Stimulated activated CD4-positive, alpha-beta T cell treated with anti-CD3 and anti-CD28 coated beads, Interleukin-15, amount 100 ng/mL, for 1 hour (primary cell): ENCODE measurements at regions not wholly inside any gene's neighbourhood (a gene's known extent, or its start where the extent isn't known, plus 50 kb on each side); places are given as distances from the start of the nearest gene placed in this dataset.

Experiments used
- DNase-seq, 2 donors: peaks; one replicate each; pipeline ENCODE4 v3.0.0-alpha.2; 2020; ENCODE audit warnings: low read depth in 1 of 2, low spot score in 1 of 2

DNA sequence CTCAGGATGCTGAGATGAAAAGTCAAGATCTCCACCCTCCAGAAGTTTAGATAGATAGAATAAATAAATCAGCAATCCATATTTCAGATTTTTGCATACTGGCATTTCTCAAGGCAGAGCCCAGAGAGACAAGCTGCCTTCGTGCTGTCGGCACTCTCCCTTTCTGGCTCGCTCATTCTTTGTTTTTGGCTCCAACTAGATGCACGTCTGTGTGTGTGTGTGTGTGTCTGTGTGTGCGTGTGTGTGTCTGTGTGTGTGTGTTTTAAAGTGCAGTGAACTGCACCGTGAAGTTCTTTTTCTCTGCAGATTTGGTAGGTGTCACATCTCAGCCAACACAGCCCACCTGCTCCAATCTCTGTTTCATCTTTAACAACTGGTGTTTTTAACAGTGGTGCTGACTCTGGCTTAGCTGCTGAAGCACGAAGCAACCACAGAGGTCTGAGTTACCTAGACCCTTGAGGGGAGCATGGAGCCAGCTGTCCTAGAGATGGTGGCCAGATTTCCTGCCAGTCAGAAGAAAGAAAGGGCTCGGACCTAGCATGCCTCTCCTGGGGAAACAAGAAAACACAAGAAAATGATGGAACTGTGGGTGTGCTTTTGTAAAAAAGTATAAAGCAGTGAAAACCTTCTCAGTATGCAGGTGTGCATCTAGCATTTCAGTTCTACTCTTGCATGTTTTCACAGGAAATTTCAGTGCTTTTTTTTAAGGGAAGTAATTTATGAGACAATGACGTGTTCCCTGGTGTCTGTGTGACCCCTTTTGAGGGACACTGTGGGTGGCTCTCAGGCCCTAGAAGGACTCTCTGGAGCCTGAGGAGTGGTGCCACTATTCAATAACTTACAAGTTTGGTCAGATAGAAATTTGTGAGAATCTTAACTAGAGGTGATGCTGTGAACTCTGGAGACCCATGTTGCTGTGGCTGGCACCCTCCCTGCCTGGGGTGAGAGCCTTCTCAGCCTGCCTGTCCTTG, 364.3 kb downstream of the RNF144A start:
- DNase-seq = no peak

DNA sequence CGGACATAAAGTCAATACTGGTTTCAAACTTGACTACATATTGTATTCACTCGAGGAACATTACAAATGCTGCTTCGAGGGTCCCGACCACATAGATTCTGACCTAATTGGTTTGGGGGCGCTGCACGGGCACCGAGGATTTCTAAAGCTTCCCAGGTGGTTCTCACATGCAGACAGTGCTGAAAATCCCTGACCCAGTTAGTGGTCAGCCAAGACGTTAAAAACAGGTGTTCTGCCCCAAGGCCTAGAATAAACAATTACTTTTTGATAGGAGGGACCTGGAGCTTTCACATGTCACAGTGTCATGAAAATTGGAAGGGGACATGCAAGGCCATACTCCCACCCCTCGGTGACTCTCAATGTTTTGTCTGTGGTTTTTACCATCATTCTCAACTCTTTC, 368.9 kb downstream of the RNF144A start:
- DNase-seq = no peak

DNA sequence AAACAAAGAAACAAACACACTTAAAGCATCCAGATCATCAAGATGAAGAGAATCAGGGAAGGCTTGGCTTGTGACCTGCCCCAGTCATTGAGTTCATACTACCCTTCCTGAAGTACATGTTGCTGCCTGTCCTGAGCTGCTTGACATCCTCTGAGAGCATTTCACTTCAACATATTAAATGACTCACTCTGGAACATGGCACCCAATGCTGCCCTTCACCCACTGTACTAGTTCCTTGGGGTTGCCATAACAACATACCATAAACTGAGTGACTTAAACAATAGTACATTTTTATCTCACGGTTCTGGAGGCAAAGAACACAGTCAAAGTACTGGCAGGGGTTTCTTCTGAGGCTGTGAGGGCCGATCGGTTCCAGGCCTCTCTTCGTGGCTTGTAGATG, 371.3 kb downstream of the RNF144A start:
- no peak for DNase-seq

DNA sequence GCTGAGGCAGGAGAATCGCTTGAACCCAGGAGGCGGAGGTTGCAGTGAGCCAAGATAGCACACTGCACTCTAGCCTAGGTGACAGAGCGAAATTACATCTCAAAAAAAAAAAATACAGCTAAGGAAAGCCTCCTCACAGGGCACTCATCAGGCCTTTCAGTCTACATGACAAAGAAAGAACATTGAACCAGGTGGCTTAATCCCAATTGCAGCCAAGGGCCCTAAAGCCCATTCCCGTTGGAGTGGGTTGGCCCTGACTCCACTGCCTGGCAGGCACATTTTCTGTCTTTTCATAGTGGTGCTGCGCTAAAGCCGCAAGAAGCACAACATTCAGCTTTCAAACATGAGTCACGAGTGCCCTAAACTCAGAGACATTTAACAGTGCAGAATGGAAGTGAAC, 372.5 kb downstream of the RNF144A start:
- no peak for DNase-seq

DNA sequence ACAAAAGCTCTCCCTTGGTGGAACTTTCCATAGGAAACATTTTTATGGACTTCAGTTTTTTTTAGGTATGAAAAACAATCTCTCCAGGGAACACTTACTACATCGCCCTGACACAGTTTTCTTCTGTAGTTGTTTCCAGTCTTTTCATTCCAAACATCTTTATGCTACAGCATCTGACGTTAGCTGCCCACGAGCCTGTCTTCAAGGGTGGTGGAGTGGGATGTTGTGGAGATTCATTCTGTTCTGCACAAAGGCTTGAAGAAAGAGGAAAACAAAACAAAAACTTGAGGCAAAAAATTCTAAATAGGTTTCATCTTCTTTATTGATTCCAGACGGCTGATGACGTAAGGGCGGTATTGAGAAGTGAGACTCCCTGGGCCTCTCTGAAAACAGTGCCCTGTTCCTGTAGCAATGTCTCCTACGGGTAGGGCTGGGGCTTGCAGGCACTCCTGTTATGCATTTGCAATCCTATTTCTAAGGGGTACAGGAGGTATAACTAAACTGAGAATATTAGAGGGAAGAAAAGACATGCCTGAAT, 375.0 kb downstream of the RNF144A start:
- DNase-seq = no peak

DNA sequence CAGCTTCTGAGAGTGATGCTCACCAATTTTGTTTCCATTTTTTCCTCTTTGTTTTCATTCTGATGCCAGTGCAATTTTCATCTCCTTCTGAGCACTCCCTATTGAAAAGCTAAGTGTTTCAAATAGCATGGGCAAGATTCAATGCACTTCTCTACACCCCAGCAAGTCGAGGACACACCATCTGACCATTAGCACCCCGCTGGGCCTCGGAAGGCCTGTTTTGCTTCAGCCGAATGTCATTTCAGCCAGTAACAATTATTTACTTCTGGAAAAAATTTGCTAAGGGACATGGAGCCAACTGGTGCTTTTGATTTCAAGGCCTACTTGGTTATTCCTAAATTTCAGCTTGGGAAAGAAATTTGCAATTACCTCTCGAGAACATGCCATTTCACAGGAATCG, 392.4 kb downstream of the RNF144A start:
- no peak for DNase-seq

DNA sequence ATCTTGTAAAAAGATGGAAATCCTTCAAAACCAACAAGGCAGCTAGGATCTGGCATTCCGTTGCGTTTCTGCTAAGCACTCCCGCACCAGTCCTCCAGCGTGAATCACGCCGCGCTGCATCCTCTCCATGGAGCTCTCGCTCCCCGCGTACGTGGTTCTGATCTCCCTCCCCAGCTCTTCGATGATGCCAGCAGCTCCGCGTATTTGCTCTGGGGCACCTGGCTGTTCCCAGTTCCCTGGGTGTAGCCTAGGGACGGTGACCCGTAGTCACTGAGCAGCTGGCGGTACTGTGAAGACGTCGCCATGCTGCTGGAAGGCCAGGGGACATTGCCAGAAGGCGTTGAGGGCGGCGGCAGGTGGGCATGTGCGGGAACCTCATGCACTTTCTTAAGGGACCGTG, 407.5 kb downstream of the RNF144A start:
- DNase-seq = no peak

DNA sequence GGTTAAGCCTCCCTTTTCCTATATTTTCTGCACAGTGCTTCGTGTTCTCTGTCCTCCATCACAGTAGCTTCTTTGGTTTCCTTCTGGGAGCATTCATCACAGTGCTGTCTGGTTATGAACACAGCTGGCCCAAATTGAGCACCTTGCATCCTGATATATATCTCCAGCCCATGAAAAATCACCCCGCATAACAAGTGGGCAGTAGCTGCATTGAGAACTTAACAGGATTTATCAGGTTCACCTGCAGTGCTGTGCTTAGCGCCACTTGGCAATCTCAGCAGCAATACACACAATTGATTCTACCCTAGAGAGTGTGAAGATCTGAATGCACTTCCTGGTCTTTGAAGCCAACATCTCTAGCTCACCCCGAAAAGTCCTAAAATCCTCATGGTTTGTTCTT, 408.0 kb downstream of the RNF144A start:
- no peak for DNase-seq

DNA sequence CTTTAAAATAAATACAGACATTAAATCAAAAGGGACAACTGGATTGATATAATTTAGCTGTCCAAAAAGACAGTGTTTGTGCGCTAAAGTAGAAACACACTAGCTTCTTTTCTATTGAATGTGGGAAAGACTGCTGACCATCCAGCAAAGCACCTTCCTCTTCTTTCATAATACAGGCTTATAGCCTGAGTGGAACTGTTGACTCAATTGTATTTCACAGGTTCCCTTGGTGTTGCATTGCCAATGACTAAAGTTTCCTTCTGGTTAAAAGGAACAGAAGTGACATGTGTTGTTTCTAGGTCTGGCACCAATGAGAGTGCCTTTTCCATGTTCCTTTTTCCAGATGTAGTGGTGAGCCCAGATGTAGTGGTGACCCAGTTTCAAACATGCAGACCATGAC, 412.3 kb downstream of the RNF144A start:
- no peak for DNase-seq

DNA sequence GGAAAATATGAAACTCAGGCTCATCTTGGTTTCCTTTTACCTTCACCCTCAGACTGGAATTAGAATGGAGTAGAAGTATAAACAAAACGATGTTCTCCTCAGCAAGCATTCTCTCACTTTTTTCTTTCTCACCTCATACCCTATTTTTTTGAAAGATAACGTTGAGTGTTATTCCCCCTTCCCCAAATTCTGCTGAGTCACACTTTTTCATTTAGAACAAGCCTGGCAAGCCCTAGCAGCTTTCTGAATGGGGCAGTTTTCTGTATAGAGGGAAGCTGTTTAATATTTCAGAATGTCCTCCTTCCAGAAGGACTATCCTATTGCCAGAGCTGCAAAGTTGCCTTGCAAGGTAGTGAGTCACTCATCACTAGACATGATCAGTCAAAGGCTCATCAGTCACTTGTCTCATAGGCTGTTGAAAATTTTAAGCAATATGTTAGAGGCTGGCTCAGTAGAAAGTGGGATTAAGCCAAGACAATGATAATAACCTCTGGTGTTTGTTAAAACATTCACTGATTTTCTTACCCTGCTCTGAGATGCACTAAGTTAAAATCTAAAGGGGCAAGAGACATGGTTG, 416.1 kb downstream of the RNF144A start:
- DNase-seq = no peak

DNA sequence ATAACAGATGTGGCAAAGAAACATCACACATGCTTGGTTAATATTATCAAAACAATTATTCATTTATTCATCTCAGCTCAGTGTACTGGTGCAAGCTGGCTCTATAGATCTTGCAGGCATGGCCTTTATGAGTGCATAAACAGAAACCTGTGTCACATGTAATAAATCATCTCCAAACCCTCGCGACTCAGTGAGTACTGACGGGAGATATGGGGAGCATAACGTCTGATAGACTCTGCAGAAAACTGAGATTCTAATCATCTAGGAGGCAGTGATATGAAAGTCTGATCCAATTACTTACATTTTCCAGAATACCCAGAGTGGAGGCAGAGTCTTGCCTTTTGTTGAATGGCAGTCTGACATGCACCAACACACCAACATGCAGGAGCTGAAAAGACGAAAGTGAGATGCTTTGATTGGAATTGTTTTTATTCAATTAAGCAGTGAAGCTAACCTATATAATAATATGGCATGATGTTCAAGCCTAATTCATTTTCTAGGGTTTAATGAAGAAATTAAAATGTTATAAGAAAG, 416.8 kb downstream of the RNF144A start:
- DNase-seq = no peak

DNA sequence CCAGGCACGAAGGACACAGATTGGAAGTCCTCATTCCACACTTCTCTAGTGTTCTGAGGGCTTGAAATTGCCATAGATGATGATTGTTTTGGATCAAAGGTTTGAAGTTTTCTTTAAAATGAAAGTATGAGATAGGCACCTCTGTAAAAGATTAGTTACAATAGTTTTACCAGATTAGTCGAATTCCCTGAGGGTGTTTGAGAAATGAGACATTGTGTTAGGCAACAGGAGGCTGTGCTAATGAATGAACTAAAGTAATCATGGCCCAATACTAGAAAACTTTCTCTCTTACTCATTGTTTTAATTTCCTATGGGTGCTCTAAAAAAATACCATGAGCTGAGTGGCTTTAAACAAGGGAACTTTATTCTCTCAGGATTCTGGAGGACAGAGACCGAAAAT, 421.7 kb downstream of the RNF144A start:
- no peak for DNase-seq

DNA sequence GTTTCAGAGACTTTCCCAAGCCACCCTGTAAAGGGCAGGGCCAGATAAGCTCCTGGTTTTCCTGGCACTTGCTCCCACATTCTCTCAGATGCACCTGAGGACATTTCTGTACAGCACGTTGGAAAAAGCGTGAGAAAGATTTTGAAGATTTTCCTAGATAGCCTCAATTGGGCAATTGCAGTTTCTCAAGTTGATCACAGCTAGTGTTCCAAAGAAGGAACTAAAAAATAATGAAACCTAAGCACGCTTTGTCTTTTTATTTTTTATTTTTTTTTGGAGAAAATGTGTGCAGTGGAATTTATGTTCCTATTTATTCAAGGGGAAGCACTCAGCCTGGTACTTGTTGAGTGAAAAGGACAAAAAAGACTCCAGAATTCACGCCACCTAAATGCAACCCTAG, 429.1 kb downstream of the RNF144A start:
- no peak for DNase-seq

DNA sequence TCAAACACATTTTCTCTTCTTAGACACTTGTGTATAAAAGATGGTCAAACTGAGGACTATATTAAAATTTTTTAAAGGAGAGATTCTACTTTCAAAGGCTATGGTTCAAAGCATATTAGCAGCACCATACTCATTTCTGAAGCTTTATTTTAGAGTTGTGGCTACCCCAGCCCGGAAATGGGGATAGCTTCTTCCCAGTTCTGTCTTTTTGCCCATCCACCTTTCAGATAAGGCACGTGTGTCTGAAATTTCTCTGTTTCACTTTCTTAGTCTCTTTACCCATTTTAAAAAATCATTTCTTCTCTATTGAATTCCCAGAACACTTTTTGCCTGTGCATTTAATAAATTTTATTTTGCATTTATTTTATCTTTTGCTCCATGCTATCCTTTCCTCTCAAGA, 431.5 kb downstream of the RNF144A start:
- no peak for DNase-seq

DNA sequence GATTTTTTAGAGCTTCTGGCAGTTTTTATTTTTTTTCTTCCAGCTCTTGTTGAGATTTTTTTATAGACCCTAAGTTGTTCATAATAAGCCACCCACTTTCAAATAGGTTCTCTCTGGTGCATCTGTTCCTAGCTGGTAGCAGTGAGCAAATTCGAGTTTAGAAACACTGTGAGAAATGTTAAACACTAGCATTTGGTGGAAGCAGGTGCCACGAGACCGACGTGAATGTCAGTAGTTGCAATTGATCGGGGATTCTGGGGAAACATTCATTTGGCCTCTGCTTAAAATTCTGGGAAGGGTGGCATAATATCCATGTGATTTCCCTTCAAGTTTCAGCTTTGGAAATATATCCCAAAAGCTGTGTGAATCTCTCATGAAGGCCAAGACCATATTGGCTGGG, 435.0 kb downstream of the RNF144A start:
- DNase-seq = no peak

DNA sequence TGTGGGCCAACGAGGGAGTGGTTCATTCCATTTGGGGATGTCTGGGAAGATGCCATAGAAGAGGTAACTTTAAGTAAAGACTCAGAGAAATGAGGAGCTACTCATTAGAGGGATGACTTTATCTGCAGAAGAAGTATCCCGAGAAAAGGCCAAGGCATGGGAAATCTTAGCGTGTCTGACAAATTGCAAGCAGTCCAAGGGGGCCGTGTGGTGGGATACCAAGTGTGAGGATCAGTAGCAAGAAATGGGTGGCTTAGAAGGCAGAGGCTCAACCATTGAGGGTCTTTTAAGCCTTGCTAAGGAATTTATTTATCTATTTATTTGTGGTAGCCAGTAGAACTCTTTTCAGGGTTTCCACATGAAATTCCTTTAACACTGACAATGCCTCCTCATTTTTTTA, 436.4 kb downstream of the RNF144A start:
- DNase-seq = no peak

DNA sequence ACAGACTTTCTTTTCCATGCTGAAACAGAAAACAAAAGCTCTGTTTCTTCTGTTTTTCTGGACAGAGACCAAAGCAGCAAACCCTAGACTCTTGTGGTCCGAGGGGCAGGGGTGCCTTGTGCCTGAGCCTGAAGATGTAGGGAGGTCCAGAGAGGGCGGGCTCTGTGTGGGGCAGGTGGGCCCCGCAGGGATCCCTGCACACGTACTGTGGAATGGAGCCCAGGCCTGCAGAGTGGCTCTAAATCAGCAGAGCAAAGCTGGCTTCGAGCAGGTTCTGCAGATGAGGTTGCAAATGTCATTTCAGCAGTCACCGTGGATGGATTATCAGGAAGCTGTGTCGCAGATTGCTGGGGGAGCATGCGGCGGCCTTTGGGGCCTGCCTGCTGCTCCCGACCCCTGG, 438.6 kb downstream of the RNF144A start:
- DNase-seq = no peak

DNA sequence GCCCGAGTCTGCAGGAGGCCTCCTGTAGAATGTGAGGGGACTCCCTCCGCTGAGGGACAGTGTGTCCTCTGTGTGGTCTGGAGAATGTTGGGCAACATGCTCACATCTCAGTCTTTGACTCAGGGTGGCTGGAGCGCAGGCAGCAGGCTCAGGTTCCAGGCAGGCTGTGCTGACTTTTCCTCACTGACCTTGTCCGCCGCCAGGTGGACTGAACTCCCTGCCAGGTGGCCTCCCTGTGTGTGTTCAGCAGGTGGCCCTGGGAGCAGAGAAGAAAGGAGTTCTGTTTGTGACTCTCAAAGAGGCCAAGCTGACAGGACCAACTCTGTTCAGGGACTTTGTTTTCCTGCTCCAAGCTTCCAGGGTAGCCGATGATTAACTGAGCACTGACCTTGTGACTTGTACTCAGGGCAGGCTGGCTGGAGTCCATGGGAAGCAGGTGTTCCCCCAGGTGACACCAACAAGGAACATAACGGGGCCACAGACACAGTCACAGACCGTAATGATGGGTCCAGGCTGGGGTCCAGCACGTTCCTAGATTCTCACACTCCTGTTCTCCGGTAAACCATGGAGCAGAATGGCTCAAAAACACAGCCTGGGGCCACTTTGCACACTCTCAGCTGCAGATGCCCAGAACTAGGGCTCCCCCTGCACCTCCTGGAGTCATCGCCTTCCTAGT, 439.8 kb downstream of the RNF144A start:
- DNase-seq = no peak

DNA sequence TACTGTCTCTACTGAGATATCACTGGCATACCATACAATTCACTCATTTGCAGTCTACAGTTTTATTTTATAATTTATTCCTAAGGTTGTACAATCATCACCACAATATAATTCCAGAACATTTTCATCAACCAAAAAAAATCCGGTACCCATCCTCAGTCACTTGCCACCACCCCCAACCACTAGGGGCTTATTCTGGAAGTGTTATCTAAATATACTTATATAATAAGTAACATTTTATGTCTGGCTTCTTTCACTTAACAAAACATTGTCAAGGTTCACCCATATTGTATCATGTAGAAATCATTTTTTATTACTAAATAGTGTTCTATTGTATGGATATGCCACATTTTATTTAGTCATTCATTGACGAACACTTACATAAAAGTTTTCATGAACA, 440.8 kb downstream of the RNF144A start:
- no peak for DNase-seq

DNA sequence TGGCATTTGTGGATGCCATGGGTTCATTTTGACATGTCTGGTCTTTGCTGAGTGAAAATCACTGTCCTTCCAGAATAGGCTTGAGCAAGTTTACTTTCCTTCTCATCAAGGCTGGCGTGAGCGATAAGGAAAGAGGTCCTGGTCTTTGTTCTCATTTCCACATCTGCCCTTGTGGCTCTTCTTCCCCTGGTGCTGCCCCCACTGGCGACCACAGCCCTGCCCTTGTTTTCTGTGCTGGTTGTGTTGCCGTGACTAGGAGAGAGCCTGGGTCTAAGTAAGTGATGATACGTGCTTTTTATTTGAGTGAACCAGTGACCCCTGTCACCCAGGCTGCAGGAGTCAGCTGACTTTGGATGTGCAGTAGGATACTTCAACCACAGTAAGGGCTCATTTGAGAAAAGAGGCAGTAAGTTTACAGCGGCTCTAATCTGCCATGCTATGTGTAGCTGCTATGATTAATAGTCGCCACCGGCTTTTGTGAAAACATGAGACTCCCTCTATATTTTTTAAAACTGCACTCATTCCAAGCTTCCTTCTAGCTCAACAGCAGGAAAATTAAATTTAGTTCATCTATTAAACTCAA, 441.7 kb downstream of the RNF144A start:
- no peak for DNase-seq

DNA sequence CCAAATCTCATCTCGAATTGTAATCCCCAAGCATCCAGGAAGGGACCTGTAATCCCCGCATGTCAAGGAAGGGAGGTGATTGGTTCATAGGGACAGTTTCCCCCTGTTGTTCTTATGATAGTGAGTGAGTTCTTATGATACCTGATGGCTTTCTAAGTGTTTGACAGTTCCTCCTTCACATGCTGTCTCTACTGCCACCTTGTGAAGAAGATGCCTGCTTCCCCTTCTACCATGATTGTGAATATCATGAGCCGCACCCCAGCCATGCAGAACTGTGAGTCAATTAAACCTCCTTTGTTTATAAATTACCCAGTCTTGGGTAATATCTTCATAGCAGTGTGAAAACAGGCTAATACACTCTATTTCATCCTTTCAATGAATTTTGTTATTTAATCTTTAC, 446.7 kb downstream of the RNF144A start:
- DNase-seq = no peak
